ENCODE measurements at regions not wholly inside any gene's neighbourhood (a gene's known extent, or its start where the extent isn't known, plus 50 kb on each side); places are given as distances from the start of the nearest gene placed in this dataset.

GRCh38 chr4:169342906-169343564, 72.3 kb upstream of the SH3RF1 start:
- Histone ChIP-seq H3K4me3 (replicated peaks; ENCODE audit: low read depth, low read length) (no peak overlapping the region), H3K27me3 (replicated peaks; ENCODE audit: control insufficient read depth, insufficient read depth, low read length) (no peaks in the 10 kb centered on the region), H3K36me3 (ENCODE audit: control insufficient read depth, insufficient read depth, low read length) (no peaks in the 10 kb centered on the region)
- TF ChIP-seq CTCF (IDR thresholded peaks at IDR 0.05; ENCODE audit: insufficient read depth, low read length, poor library complexity, severe bottlenecking) = no peak
- DNase-seq (ENCODE audit: extremely low read depth, insufficient read length) = no peak

GRCh38 chr4:169342159-169342860, 71.6 kb upstream of the SH3RF1 start:
- no peak for DNase-seq (ENCODE audit: extremely low read depth, insufficient read length)
- no peak overlapping the region for H3K4me3 ChIP-seq (replicated peaks; ENCODE audit: low read depth, low read length)
- no peaks in the 10 kb centered on the region for H3K36me3 ChIP-seq (ENCODE audit: control insufficient read depth, insufficient read depth, low read length)
- H3K27me3 ChIP-seq (replicated peaks; ENCODE audit: control insufficient read depth, insufficient read depth, low read length) = no peaks in the 10 kb centered on the region
- no peak for TF ChIP-seq CTCF (IDR thresholded peaks at IDR 0.05; ENCODE audit: insufficient read depth, low read length, poor library complexity, severe bottlenecking)

GRCh38 chr4:169341490-169341889, 70.7 kb upstream of the SH3RF1 start:
- no peaks in the 10 kb centered on the region for H3K36me3 ChIP-seq (ENCODE audit: control insufficient read depth, insufficient read depth, low read length)
- DNase-seq (ENCODE audit: extremely low read depth, insufficient read length) = peak; percentile 23
- no peak for TF ChIP-seq CTCF (IDR thresholded peaks at IDR 0.05; ENCODE audit: insufficient read depth, low read length, poor library complexity, severe bottlenecking)

GRCh38 chr4:169340834-169341233, 70.1 kb upstream of the SH3RF1 start:
- no peak for DNase-seq (ENCODE audit: extremely low read depth, insufficient read length)
- H3K36me3 ChIP-seq (ENCODE audit: control insufficient read depth, insufficient read depth, low read length) = no peaks in the 10 kb centered on the region
- no peaks in the 10 kb centered on the region for H3K27me3 ChIP-seq (replicated peaks; ENCODE audit: control insufficient read depth, insufficient read depth, low read length)
- TF ChIP-seq CTCF (IDR thresholded peaks at IDR 0.05; ENCODE audit: insufficient read depth, low read length, poor library complexity, severe bottlenecking) = no peak
- no peak overlapping the region for H3K4me3 ChIP-seq (replicated peaks; ENCODE audit: low read depth, low read length)

More at GRCh38 chr4:169341490-169341889, 70.7 kb upstream of the SH3RF1 start:
- H3K27me3 ChIP-seq (replicated peaks; ENCODE audit: control insufficient read depth, insufficient read depth, low read length) = no peaks in the 10 kb centered on the region
- H3K4me3 ChIP-seq (replicated peaks; ENCODE audit: low read depth, low read length) = no peak overlapping the region

GRCh38 chr4:169338241-169338640, 67.5 kb upstream of the SH3RF1 start:
- Histone ChIP-seq H3K36me3 (ENCODE audit: control insufficient read depth, insufficient read depth, low read length) (no peaks in the 10 kb centered on the region), H3K27me3 (replicated peaks; ENCODE audit: control insufficient read depth, insufficient read depth, low read length) (no peaks in the 10 kb centered on the region), H3K4me3 (replicated peaks; ENCODE audit: low read depth, low read length) (no peak overlapping the region)
- TF ChIP-seq CTCF (IDR thresholded peaks at IDR 0.05; ENCODE audit: insufficient read depth, low read length, poor library complexity, severe bottlenecking) = no peak
- no peak for DNase-seq (ENCODE audit: extremely low read depth, insufficient read length)

Data from GM06990 (cell line).